Hindlimb muscle (tissue), 1 donor: ENCODE measurements at regions not wholly inside any gene's neighbourhood (a gene's known extent, or its start where the extent isn't known, plus 50 kb on each side); places are given as distances from the start of the nearest gene placed in this dataset.

Experiments used
- DNase-seq: peaks from one replicate; pipeline ENCODE4 v3.0.0-alpha.2; 2013

GRCh38 chr13:48891586-48891985 lies 84.1 kb upstream of the FNDC3A start:
- DNase-seq: no peak

GRCh38 chr13:48892053-48892687 lies 83.5 kb upstream of the FNDC3A start:
- DNase-seq: no peak

DNA sequence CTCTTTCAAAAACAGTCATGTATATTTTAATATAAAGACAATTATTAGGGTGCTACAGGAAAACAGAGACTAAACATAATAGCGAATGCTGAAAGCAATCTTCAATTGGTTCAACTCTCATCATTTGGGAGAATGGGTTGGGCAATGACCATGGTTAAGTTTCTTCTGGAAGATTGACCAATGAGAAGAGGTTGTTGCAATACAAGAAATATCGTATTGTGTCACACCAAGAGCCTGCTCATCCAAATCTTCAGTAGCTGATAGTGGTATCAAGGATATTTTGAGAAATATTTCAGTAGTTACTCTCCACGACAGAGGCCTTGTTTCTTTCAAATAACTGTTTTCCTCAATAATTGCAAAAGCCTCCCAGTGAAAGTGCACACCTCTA lies 83.0 kb upstream of the FNDC3A start:
- DNase-seq: no peak

DNA sequence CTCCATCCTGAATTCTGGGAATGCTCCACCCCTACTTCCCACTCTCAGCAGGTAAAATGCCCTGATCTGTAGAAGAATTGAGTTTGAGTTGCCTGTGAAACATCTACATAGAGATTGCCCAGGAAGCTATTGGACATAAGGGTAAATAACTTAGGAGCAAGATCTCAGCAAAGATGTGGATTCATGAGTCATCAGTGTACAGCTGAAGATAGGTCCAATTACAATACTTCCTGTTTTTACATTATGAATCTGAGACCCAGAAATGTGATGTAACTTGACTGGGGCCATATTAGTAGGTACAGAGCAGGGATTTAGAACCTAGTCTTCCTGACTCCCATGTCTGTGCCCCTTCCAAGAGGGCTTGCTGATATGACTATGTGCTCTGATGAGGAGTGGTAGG lies 79.4 kb upstream of the FNDC3A start:
- DNase-seq: no peak

- no peak for DNase-seq
These were observed 73.9 kb upstream of the FNDC3A start for GRCh38 chr13:48901781-48902180.

DNA sequence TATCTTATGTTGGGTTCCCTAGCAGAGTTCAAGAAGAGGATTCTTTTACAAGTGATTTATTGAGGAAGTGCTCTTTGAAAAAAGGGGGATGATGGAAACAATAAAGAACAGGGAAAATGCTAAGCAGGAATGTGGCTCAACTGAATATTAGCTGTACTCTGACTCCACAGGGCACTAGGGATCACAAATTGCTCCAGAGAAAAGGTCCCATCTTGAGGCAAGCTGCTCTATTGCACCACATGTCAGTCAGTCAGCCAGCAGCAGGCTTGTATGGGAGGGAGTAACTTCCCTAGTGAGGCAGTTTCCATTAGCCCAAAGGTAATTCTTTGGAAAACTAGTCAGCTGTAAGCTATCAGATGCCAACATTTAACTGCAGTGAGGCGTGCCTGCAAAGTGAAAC lies 73.3 kb upstream of the FNDC3A start:
- no peak for DNase-seq

DNA sequence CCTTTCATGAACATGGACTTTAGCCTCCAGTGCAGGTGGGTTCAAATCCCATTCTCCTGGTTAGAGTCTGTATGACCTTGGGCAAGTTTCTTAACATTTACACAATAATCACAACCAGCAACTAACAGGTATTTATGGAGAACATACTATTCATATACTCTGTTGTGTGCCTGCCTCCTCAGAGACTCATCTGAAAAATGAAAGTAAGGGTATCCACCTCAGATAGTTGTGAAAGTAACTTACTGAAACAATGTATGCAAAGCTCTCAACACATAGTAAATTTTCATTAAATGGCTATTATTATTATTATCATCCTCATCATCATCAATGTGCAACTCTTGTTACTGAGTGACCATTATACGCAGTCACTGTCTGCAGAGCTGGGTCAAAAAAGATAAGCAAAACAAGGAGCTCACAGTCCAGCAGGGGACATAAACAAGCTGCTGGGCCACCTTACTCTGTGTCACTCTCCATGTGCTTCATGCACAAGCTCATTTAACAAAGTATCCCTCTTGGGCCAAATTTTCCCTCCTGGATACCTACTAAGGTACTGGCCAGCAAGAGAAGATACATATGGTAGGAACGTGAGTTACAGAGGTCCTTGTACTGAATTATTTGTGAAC lies 70.9 kb upstream of the FNDC3A start:
- no peak for DNase-seq

GRCh38 chr13:48906200-48906599 lies 69.5 kb upstream of the FNDC3A start:
- no peak for DNase-seq

GRCh38 chr13:48908381-48909055 lies 67.2 kb upstream of the FNDC3A start:
- DNase-seq: no peak

- DNase-seq: no peak
These were observed 66.7 kb upstream of the FNDC3A start for GRCh38 chr13:48909056-48909389.

- no peak for DNase-seq
These were observed 65.0 kb upstream of the FNDC3A start for GRCh38 chr13:48910686-48911085.

DNA sequence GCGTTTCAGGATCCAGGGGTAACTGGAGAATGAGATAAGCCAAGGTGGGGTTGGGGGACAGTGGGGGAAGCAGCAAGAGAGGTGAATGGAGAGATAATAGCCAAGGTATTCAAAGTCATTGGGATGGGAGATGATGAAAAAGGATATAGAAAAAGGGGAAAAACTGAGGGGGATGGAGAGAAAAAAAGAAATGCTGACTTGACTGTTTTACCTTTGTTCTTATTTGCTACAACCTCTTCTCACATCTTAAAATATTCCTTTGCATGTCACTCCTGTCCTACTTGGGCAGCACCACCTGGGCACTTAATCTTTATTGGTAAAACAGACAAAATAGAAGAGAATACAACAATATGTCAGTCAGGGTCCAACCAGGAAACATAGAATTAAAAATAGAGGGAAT lies 56.0 kb upstream of the FNDC3A start:
- DNase-seq: no peak

GRCh38 chr13:48920730-48921129 lies 55.0 kb upstream of the FNDC3A start:
- DNase-seq: no peak

DNA sequence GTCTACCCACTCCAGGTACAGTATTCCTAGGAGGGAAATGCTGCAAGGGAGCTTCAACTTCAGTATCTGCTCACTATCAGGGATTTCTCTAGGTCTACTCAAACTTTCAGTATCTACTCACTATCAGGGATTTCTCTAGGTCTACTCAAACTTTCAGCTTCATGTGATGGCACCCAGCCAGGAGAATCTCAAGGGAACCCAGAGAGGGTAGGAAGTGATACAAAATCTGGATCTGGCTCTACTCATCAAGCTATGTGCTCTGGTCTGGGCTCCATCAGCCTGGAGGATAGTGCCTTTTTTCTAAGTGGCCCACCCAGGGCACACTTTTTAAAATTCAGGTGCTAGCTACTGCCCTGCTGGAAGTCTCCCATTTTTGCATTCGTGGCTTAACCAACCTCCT lies 52.3 kb upstream of the FNDC3A start:
- no peak for DNase-seq

DNA sequence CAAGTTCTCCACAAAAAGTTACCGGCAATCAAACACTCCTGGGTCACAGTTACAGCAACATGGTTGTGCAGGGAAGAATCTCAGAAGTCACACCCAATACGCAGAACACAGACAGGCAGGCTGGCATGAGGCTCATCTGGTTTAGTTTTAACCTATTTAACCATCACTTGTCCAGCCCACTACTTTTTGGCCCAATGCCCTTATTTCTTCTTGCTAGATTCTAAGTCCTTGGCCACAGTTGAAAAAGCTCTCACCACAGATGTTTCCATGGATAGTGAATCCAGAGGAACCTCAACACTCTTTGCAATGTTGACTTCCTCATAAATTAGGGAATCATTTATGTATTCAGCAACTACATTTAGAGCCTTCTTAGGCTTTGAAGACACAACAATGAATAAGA lies 50.7 kb upstream of the FNDC3A start:
- no peak for DNase-seq
